Type B pancreatic cell (in vitro differentiated cells): ENCODE measurements at regions not wholly inside any gene's neighbourhood (a gene's known extent, or its start where the extent isn't known, plus 50 kb on each side); places are given as distances from the start of the nearest gene placed in this dataset.
"Not testable (repeated sequence)": the region's sequence is repeated elsewhere in the genome, so short reads cannot be mapped to it uniquely, and the experiment has no call there.

Experiments used
- DNase-seq: peaks from one replicate; pipeline ENCODE4 v3.0.0; 2021; ENCODE audit warnings: mixed read lengths; ENCODE audit not compliant: unreplicated experiment; ENCODE audit errors: extremely low spot score
- H3K27ac Mint-ChIP-seq: 2 replicates; pipeline ENCODE4 v1.8.0; 2021; ENCODE audit warnings: mild to moderate bottlenecking, mixed read lengths
- H3K27me3 Mint-ChIP-seq: 2 replicates; pipeline ENCODE4 v1.8.0; 2021; ENCODE audit warnings: mixed read lengths
- H3K36me3 Mint-ChIP-seq: 2 replicates; pipeline ENCODE4 v1.8.0; 2021; ENCODE audit warnings: mixed read lengths
- H3K4me1 Mint-ChIP-seq: one replicate; pipeline ENCODE4 v1.8.0; 2021; ENCODE audit warnings: mixed read lengths; ENCODE audit not compliant: unreplicated experiment
- H3K4me3 Mint-ChIP-seq: 2 replicates; pipeline ENCODE4 v1.8.0; 2021; ENCODE audit warnings: mild to moderate bottlenecking, mixed read lengths
- H3K9me3 Mint-ChIP-seq: 2 replicates; pipeline ENCODE4 v1.8.0; 2021; ENCODE audit warnings: mixed read lengths
- CTCF ChIP-seq: fragments of 200-600 bp; sonication (generic); conservative IDR thresholded peaks from 2 replicates; pipeline ENCODE4 v1.5.0; 2021; ENCODE audit warnings: antibody characterized with exemption, mild to moderate bottlenecking

- DNase-seq: no peak
- Mint-ChIP-seq H3K36me3 (no peaks in the 10 kb centered on the region), H3K27me3 (peaks cover 8% of the 10 kb centered on the region), H3K9me3 (no peaks in the 10 kb centered on the region), H3K4me3 (no peak overlapping the region), H3K4me1 (no peaks in the 10 kb centered on the region), H3K27ac (no peak overlapping the region)
- no peak for TF ChIP-seq CTCF
Observed at GRCh38 chr11:96567176-96567575, 177.4 kb downstream of the JRKL start.

- DNase-seq: no peak
- TF ChIP-seq CTCF: no peak
- H3K27ac Mint-ChIP-seq: no peak overlapping the region
- H3K27me3 Mint-ChIP-seq: peaks cover 8% of the 10 kb centered on the region
- no peak overlapping the region for H3K4me3 Mint-ChIP-seq
- no peaks in the 10 kb centered on the region for H3K36me3 Mint-ChIP-seq
- H3K9me3 Mint-ChIP-seq: no peaks in the 10 kb centered on the region
- no peaks in the 10 kb centered on the region for H3K4me1 Mint-ChIP-seq
Observed at GRCh38 chr11:96567667-96568066, 177.9 kb downstream of the JRKL start.

GRCh38 chr11:96576383-96576782 is 186.6 kb downstream of the JRKL start:
- DNase-seq: no peak

GRCh38 chr11:96578379-96578778 is 188.6 kb downstream of the JRKL start:
- H3K4me1 Mint-ChIP-seq: peaks cover 16% of the 10 kb centered on the region
- H3K4me3 Mint-ChIP-seq: no peak overlapping the region
- H3K36me3 Mint-ChIP-seq: no peaks in the 10 kb centered on the region
- DNase-seq: no peak
- no peak overlapping the region for H3K27ac Mint-ChIP-seq
- no peak for TF ChIP-seq CTCF
- peaks cover 36% of the 10 kb centered on the region for H3K27me3 Mint-ChIP-seq
- H3K9me3 Mint-ChIP-seq: no peaks in the 10 kb centered on the region

More at GRCh38 chr11:96576383-96576782, 186.6 kb downstream of the JRKL start:
- Mint-ChIP-seq H3K9me3 (no peaks in the 10 kb centered on the region), H3K27ac (peak overlapping the region; percentile 29), H3K27me3 (peaks cover 32% of the 10 kb centered on the region), H3K4me1 (peaks cover 16% of the 10 kb centered on the region), H3K36me3 (no peaks in the 10 kb centered on the region), H3K4me3 (no peak overlapping the region)
- no peak for TF ChIP-seq CTCF

- H3K36me3 Mint-ChIP-seq: no peaks in the 10 kb centered on the region
- DNase-seq: no peak
- H3K27me3 Mint-ChIP-seq: peaks cover 38% of the 10 kb centered on the region
- no peak overlapping the region for H3K4me3 Mint-ChIP-seq
- peak overlapping the region; percentile 24 for H3K27ac Mint-ChIP-seq
- no peaks in the 10 kb centered on the region for H3K9me3 Mint-ChIP-seq
- no peak for TF ChIP-seq CTCF
- H3K4me1 Mint-ChIP-seq: peaks cover 16% of the 10 kb centered on the region
Observed at GRCh38 chr11:96579656-96580055, 189.8 kb downstream of the JRKL start.

GRCh38 chr11:96580476-96581040 is 190.7 kb downstream of the JRKL start:
- no peak for TF ChIP-seq CTCF
- Mint-ChIP-seq H3K4me3 (no peak overlapping the region), H3K27ac (no peak overlapping the region), H3K27me3 (peaks cover 38% of the 10 kb centered on the region), H3K4me1 (peaks cover 17% of the 10 kb centered on the region), H3K9me3 (no peaks in the 10 kb centered on the region), H3K36me3 (no peaks in the 10 kb centered on the region)
- no peak for DNase-seq

GRCh38 chr11:96585944-96586880 is 196.4 kb downstream of the JRKL start:
- H3K4me3 Mint-ChIP-seq, H3K9me3 Mint-ChIP-seq, DNase-seq, H3K36me3 Mint-ChIP-seq, H3K4me1 Mint-ChIP-seq, H3K27ac Mint-ChIP-seq: not testable (repeated sequence)
- H3K27me3 Mint-ChIP-seq: peaks cover 39% of the 10 kb centered on the region

- not testable (repeated sequence) for H3K9me3 Mint-ChIP-seq, H3K27ac Mint-ChIP-seq, DNase-seq, H3K4me1 Mint-ChIP-seq, H3K4me3 Mint-ChIP-seq, H3K36me3 Mint-ChIP-seq
- peaks cover 41% of the 10 kb centered on the region for H3K27me3 Mint-ChIP-seq
Observed at GRCh38 chr11:96588793-96589192, 199.0 kb downstream of the JRKL start.
